Neuron (in vitro differentiated cells): ENCODE measurements at regions not wholly inside any gene's neighbourhood (a gene's known extent, or its start where the extent isn't known, plus 50 kb on each side); places are given as distances from the start of the nearest gene placed in this dataset.

ENCODE experiments used
- H2AFZ ChIP-seq: one replicate; pipeline ENCODE4 v1.6.1; 2013; ENCODE audit warnings: low read depth, mild to moderate bottlenecking, inconsistent platforms, low read length, moderate library complexity
- H3K27me3 ChIP-seq: one replicate; pipeline ENCODE4 v1.6.1; 2013; ENCODE audit warnings: low read length; ENCODE audit not compliant: insufficient read depth
- H3K36me3 ChIP-seq: one replicate; pipeline ENCODE4 v1.6.1; 2013; ENCODE audit warnings: low read length; ENCODE audit not compliant: insufficient read depth
- H3K4me1 ChIP-seq: one replicate; pipeline ENCODE4 v1.6.1; 2013; ENCODE audit warnings: low read length; ENCODE audit not compliant: insufficient read depth
- H3K4me3 ChIP-seq: 2 replicates; pipeline ENCODE4 v1.5.1; 2013; ENCODE audit warnings: mild to moderate bottlenecking, low read length, moderate library complexity
- H3K9me3 ChIP-seq: one replicate; pipeline ENCODE4 v1.6.1; 2013; ENCODE audit warnings: low read length

GRCh38 chr5:144918371-144918770 is 747.7 kb downstream of the KCTD16 start:
- Histone ChIP-seq H3K9me3 (no peaks in the 10 kb centered on the region), H3K4me3 (no peak overlapping the region), H3K36me3 (no peaks in the 10 kb centered on the region)

DNA sequence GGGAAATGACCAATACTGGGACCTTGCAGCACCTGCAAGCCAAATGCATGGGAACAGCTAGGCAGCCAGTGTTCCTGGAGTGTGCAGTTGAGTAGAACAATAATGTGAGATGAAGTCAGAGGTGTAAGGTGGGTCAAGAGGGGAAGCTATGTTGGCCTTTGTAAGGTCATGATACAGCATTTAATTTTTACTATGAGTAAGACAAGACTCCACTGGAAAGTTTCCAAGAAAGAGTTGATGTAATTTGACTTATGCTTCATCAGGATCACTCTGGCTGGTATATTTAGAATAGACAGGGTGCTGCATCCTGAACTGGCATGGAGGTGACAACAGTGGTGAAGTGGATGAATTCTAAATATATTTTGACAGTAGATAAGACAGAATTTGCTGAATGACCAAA is 744.8 kb downstream of the KCTD16 start:
- no peaks in the 10 kb centered on the region for H3K27me3 ChIP-seq
- no peaks in the 10 kb centered on the region for H3K36me3 ChIP-seq
- no peak overlapping the region for H3K4me3 ChIP-seq
- no peak overlapping the region for H2AFZ ChIP-seq
- no peaks in the 10 kb centered on the region for H3K4me1 ChIP-seq
- no peaks in the 10 kb centered on the region for H3K9me3 ChIP-seq

More at GRCh38 chr5:144918371-144918770, 747.7 kb downstream of the KCTD16 start:
- no peaks in the 10 kb centered on the region for H3K4me1 ChIP-seq
- no peaks in the 10 kb centered on the region for H3K27me3 ChIP-seq
- H2AFZ ChIP-seq, result no peak overlapping the region

GRCh38 chr5:144913661-144914060 is 743.0 kb downstream of the KCTD16 start:
- H3K9me3 ChIP-seq, result no peaks in the 10 kb centered on the region
- H3K36me3 ChIP-seq, result no peaks in the 10 kb centered on the region
- no peak overlapping the region for H3K4me3 ChIP-seq
- no peak overlapping the region for H2AFZ ChIP-seq
- H3K4me1 ChIP-seq, result no peaks in the 10 kb centered on the region
- H3K27me3 ChIP-seq, result no peaks in the 10 kb centered on the region

- H2AFZ ChIP-seq, result no peak overlapping the region
- H3K4me1 ChIP-seq, result no peaks in the 10 kb centered on the region
- no peaks in the 10 kb centered on the region for H3K9me3 ChIP-seq
- no peaks in the 10 kb centered on the region for H3K36me3 ChIP-seq
- H3K27me3 ChIP-seq, result no peaks in the 10 kb centered on the region
- no peak overlapping the region for H3K4me3 ChIP-seq
Observed at GRCh38 chr5:144896473-144896872, 725.8 kb downstream of the KCTD16 start.

GRCh38 chr5:144886668-144887067 is 716.0 kb downstream of the KCTD16 start:
- H3K4me1 ChIP-seq, result no peaks in the 10 kb centered on the region
- H3K36me3 ChIP-seq, result no peaks in the 10 kb centered on the region
- H3K4me3 ChIP-seq, result no peak overlapping the region
- H2AFZ ChIP-seq, result no peak overlapping the region
- no peaks in the 10 kb centered on the region for H3K9me3 ChIP-seq
- no peaks in the 10 kb centered on the region for H3K27me3 ChIP-seq

- Histone ChIP-seq H3K4me3 (no peak overlapping the region), H3K36me3 (no peaks in the 10 kb centered on the region), H2AFZ (no peak overlapping the region), H3K9me3 (no peaks in the 10 kb centered on the region), H3K4me1 (no peaks in the 10 kb centered on the region), H3K27me3 (no peaks in the 10 kb centered on the region)
Observed at GRCh38 chr5:144882739-144883283, 712.1 kb downstream of the KCTD16 start.

DNA sequence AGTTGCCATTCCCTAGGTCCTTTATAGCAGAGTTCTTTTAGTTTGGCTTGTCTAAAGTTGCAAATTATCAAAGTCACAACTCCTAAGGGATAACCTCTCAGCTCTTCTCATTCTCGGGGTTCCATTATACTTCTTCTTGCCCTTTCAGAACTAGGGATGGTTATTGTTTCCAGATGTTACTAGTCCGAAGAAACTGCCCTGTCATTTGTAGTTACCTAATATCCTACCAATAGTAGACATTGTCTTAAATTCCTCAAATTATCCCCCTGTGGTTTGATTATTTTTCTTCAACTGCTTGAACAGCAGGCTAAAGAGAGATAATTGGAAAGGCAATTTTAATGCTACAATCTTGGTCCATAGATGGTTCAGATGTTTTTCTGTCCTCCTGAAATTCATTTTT is 709.8 kb downstream of the KCTD16 start:
- Histone ChIP-seq H3K4me1 (no peaks in the 10 kb centered on the region), H3K27me3 (no peaks in the 10 kb centered on the region), H3K36me3 (no peaks in the 10 kb centered on the region), H2AFZ (no peak overlapping the region), H3K9me3 (no peaks in the 10 kb centered on the region), H3K4me3 (no peak overlapping the region)

GRCh38 chr5:144876990-144877389 is 706.3 kb downstream of the KCTD16 start:
- no peaks in the 10 kb centered on the region for H3K9me3 ChIP-seq
- no peaks in the 10 kb centered on the region for H3K36me3 ChIP-seq
- no peaks in the 10 kb centered on the region for H3K4me1 ChIP-seq
- no peaks in the 10 kb centered on the region for H3K27me3 ChIP-seq
- H3K4me3 ChIP-seq, result no peak overlapping the region
- H2AFZ ChIP-seq, result no peak overlapping the region

GRCh38 chr5:144873076-144873475 is 702.4 kb downstream of the KCTD16 start:
- Histone ChIP-seq H3K36me3 (no peaks in the 10 kb centered on the region), H3K9me3 (no peaks in the 10 kb centered on the region), H2AFZ (no peak overlapping the region), H3K4me1 (no peaks in the 10 kb centered on the region), H3K4me3 (no peak overlapping the region), H3K27me3 (no peaks in the 10 kb centered on the region)

GRCh38 chr5:144864118-144864517 is 693.4 kb downstream of the KCTD16 start:
- H2AFZ ChIP-seq, result no peak overlapping the region
- no peaks in the 10 kb centered on the region for H3K9me3 ChIP-seq
- H3K4me1 ChIP-seq, result no peaks in the 10 kb centered on the region
- H3K4me3 ChIP-seq, result no peak overlapping the region
- no peaks in the 10 kb centered on the region for H3K36me3 ChIP-seq
- no peaks in the 10 kb centered on the region for H3K27me3 ChIP-seq

DNA sequence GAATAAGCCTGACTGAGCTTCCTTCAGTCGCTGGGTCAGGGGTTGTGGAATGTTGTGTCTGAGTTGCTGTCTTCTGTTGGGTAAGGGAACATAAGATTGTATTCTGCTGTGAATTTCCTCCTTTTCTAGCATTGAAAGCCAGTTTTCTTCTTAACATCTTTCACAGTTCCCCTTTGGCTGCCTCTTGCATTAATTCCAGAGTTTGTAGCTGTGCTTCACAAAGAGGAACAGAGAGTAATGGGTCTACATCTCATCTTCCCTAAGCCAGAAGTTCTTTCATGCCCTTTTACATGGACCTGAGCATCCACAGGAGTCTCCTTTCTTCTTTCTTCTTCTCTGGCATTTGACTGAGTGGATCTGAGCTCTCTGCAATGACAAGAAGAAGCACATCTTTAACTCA is 686.8 kb downstream of the KCTD16 start:
- H2AFZ ChIP-seq, result no peak overlapping the region
- no peaks in the 10 kb centered on the region for H3K36me3 ChIP-seq
- H3K9me3 ChIP-seq, result no peaks in the 10 kb centered on the region
- no peaks in the 10 kb centered on the region for H3K4me1 ChIP-seq
- no peaks in the 10 kb centered on the region for H3K27me3 ChIP-seq
- no peak overlapping the region for H3K4me3 ChIP-seq

DNA sequence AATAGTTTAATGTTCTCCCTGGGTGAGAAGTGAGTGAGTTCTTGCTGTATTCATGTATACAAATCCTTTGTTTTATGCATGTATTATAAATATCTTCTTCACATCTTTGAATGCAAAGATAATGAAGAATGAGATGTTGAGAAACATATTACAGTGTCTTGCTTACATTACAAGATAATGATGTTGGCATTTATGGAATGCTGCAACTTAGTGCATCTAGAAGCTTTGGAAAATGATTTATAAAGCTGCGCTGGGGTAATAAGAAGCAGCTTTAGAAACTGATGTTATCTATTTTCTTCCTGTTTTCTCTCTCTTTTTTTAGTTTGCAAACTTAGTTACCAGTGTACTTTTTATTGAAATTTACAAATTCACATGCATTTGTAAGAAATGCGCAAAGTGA is 673.4 kb downstream of the KCTD16 start:
- Histone ChIP-seq H3K9me3 (no peaks in the 10 kb centered on the region), H3K36me3 (no peaks in the 10 kb centered on the region), H3K4me1 (no peaks in the 10 kb centered on the region), H3K27me3 (no peaks in the 10 kb centered on the region), H3K4me3 (no peak overlapping the region), H2AFZ (no peak overlapping the region)

GRCh38 chr5:144832416-144832815 is 661.7 kb downstream of the KCTD16 start:
- no peaks in the 10 kb centered on the region for H3K36me3 ChIP-seq
- no peaks in the 10 kb centered on the region for H3K27me3 ChIP-seq
- H3K4me1 ChIP-seq, result no peaks in the 10 kb centered on the region
- H2AFZ ChIP-seq, result no peak overlapping the region
- no peak overlapping the region for H3K4me3 ChIP-seq
- H3K9me3 ChIP-seq, result no peaks in the 10 kb centered on the region

- Histone ChIP-seq H3K4me3 (no peak overlapping the region), H3K36me3 (no peaks in the 10 kb centered on the region), H3K27me3 (no peaks in the 10 kb centered on the region), H3K9me3 (no peaks in the 10 kb centered on the region), H2AFZ (no peak overlapping the region), H3K4me1 (no peaks in the 10 kb centered on the region)
Observed at GRCh38 chr5:144831650-144832049, 661.0 kb downstream of the KCTD16 start.
